ENCODE measurements at regions not wholly inside any gene's neighbourhood (a gene's known extent, or its start where the extent isn't known, plus 50 kb on each side); places are given as distances from the start of the nearest gene placed in this dataset.
"Not testable (repeated sequence)": the region's sequence is repeated elsewhere in the genome, so short reads cannot be mapped to it uniquely, and the experiment has no call there.

DNA sequence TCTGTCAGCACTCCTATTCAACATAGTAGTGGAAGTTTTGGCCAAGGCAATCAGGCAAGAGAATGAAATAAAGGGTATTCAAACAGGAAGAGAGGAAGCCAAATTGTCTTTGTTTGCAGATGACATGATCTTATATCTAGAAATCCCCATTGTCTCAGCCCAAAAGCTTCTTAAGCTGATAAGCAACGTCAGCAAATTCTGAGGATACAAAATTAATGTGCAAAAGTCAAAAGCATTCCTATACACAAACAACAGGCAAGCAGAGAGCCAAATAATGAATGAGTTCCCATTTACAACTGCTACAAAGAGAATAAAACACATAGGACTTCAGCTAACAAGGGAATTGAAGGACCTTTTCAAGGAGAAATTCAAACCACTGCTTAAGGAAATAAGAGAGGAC lies 280.4 kb upstream of the LUZP2 start:
- no peak for DNase-seq

GRCh38 chr11:24217319-24217718 lies 279.5 kb upstream of the LUZP2 start:
- not testable (repeated sequence) for DNase-seq

- DNase-seq: peak in 1 of 3 experiments; percentile 40
Observed at GRCh38 chr11:24225501-24225900, 271.4 kb upstream of the LUZP2 start.

GRCh38 chr11:24226606-24227005 lies 270.2 kb upstream of the LUZP2 start:
- DNase-seq: peak in 2 of 3 experiments; percentile 16 to 78

DNA sequence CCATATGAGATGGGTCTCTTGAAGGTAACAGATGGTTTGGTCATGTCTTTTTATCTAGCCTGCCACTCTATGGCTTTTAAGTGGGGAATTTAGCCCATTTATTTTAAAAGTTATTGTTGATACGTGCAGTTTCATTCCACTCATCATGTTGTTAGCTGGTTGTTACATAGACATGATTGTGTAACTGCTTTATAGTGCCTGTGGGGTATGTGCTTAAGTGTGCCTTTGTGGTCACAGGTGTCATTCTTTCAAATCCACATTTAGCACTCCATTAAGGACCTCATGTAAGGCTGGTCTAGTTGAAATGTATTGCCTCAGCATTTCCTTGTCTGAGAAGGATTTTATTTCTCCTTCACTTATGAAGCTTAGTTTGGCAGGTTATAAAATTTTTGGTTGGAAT lies 263.8 kb upstream of the LUZP2 start:
- DNase-seq: peak in 2 of 3 experiments; percentile 19 to 46

GRCh38 chr11:24234822-24235508 lies 261.9 kb upstream of the LUZP2 start:
- no peak for DNase-seq

DNA sequence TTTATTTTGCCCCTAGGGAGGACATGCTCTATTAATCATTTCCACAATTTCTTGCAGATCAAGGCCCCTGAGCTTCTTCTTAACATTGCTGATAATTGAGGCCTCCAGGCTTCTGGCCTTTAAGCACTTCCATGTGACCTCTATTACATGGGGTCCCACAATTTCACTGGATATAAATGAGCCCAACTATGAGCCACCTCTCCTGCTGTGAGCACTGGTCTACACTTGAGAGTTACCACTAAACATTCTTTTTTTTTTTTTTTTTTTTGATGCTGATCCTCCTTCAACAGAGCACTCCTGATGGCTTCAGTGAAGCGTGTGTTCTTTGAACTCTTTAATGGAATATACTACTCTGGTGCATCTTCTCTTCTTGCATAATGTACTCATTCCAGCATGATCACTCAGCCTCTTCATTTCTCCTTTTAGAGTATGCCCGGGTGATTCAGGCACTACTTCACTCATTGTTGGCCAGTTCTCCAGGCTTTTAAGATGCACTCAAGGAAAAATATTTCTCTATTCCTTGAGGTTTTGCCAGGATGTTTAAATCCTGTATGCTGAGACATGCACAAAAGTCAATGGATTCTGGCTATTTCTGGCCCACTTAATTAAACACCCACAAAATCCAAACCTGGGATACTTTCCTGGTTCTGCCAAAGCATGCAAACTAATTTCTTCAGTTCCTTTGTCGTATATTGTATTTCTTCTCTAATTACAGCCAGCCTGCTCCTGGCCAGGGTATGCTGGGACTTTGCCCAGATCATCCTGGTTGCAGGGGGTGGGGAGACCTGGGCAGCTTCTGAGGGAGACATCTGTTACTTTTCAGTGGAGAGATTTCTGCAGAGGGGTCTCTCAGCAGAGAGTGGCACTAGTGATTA lies 257.8 kb upstream of the LUZP2 start:
- peak in 1 of 3 experiments; percentile 35 for DNase-seq

DNA sequence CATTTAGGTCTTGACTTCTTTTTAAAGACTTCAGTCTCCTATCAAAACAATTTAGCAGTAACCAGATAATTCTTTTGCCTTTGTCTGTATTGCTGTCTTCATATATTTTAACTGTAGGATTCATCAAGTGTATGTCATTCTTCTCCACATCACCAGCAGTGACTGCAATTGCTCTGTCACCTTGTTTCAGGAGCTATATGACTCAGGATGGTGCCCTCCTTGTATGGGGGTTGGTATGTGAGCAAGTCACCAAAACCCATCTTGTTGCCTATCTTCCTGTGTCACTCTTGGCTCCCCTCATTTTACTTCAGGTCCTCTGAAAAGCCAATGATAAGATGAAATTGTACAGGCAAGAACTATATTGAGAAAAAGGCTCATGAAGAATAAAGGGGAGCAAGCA lies 256.9 kb upstream of the LUZP2 start:
- DNase-seq: no peak

- DNase-seq: no peak
Observed at GRCh38 chr11:24240496-24241175, 256.2 kb upstream of the LUZP2 start.

- DNase-seq: peak in 1 of 3 experiments; percentile 35
Observed at GRCh38 chr11:24246715-24247114, 250.1 kb upstream of the LUZP2 start.

GRCh38 chr11:24247846-24248245 lies 249.0 kb upstream of the LUZP2 start:
- no peak for DNase-seq

DNA sequence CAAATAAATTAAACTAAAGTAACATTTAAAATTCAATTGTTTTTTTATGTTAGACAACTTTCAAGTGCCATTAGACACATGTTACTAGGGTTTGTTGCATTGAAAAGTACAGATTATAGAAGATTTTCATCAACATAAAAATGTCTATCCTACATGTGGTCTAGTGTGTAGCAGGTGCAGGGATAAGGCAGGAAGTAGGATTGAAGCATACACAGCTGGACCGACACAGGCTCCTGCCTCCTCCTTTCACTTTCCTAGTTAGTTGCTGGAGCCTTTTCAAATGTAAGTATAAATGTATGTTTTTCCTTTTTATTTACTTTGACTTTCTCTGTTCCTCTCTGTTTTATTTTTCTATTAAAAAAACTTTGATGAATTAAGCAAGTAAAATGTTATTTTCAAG lies 246.9 kb upstream of the LUZP2 start:
- DNase-seq: no peak

- DNase-seq: no peak
Observed at GRCh38 chr11:24253237-24253760, 243.6 kb upstream of the LUZP2 start.

GRCh38 chr11:24264868-24265267 lies 232.0 kb upstream of the LUZP2 start:
- DNase-seq: no peak

DNA sequence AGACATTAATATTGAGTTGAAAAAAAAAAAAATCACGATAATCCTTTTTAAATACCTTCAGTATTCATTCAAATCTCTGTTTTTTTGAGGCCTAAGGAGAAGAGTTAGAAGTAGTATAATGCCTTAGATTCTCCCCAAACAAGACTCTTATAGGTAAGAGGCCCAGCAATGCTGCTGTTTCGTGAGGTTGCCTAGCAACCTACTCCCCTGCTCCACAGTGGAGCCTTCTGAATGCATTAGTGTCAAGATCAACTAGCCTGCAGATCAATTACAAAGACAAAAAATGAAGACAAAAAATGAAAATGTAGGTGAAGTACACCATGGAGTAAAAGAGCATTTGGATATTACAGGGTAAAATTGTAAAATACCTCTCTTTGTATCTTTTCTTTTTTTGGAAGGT lies 229.8 kb upstream of the LUZP2 start:
- DNase-seq: peak in 2 of 3 experiments; percentile 52 to 81

DNA sequence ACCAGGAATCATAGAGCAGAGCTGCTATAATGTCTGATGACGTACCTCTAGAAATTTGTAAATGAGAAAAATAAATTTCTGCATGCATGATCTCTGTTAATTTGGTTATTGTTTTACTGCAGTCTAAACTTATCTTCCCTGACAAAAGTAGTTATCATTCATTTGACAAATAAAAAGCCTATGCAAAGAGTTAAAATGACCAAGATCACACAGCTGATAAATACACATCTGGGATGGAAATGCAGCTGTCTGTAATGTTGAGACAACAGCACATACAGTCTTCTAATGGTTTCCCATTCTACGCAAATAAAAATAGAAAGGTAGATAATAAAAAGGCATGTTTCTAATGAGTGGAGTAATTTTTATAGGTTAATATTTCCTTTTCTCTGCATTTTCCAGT lies 225.1 kb upstream of the LUZP2 start:
- no peak for DNase-seq

GRCh38 chr11:24274214-24274781 lies 222.6 kb upstream of the LUZP2 start:
- not testable (repeated sequence) for DNase-seq

GRCh38 chr11:24286238-24286637 lies 210.6 kb upstream of the LUZP2 start:
- DNase-seq: no peak

GRCh38 chr11:24289301-24289700 lies 207.6 kb upstream of the LUZP2 start:
- DNase-seq: no peak

DNA sequence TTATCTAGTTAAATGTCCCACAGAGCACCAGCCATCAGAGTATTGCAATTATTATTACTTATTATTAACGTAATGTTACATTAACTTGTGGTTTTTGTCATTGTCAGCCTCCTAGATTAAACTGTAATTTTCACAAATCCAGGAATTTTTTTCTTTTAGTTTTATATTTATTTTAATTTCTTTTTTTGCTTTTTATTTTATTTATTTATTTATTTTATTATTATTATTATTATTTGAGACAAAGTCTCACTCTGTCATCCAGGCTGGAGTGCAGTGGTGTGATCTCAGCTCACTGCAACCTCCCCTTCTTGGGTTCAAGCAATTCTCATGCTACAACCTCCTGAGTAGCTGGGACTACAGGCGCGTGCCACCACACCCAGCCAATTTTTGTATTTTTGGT lies 202.9 kb upstream of the LUZP2 start:
- no peak for DNase-seq

DNA sequence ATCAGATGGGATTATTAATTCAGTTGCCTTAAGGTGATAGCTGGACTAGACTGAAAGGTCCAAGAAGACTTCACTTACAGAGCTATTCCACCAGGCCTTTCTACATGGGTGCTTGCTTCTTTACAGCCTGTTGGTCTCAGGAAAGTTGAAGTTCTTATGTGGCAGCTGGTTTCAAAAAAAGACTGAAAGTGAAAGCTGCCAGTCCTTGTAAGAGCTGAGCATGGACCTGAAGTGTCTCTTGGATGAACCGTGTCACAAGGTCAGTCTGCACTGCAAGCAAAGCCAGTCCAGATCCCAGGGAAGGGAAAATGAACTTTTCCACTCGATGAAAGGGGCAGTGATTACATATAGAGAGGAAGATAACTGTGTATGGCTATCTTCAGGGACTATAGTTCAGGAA lies 201.5 kb upstream of the LUZP2 start:
- DNase-seq: no peak

DNA sequence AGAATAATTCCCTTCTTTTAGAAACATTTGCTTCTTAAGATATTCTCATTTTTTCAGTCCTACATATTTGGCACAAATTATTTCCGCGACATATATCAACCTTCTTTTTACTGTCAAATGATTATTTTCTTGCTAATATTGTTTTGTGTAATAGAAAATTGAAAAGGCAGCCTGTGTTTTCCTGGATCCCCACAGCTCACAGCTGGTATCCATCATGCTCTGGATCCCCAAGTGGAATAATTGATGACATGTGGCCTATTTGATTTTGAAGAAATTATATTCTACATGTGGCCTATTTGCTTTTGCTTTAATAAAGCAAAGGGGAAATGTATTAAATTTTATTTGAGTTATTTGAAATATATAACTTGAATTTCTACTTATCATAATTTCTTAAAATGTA lies 199.4 kb upstream of the LUZP2 start:
- peak in 1 of 3 experiments; percentile 53 for DNase-seq

DNA sequence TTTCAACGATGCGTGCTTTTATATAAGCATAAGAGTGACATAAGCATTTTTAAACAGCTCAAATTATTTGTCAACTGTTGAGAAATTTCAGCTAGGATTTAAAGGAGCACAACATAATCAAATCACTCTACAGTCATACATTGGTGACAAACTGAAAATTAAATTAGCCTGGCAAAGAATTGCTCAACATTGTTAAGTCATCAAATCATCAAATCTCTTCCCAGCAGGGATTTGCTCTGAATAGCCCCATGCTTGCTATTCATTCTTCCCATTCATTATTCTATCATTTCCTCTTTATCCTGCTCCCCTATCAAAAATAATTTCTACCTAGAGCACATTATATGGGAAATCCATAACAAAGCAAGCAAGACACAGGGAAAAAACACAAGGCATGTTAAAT lies 198.7 kb upstream of the LUZP2 start:
- peak in 1 of 3 experiments; percentile 66 for DNase-seq

Measured in NCI-H1417 (cell line).